AG09309 (cell line): ENCODE measurements at regions not wholly inside any gene's neighbourhood (a gene's known extent, or its start where the extent isn't known, plus 50 kb on each side); places are given as distances from the start of the nearest gene placed in this dataset.

ENCODE experiments used
- DNase-seq: peaks from one replicate; pipeline ENCODE4 v3.0.0-alpha.2; 2010; ENCODE audit warnings: low read depth
- H3K4me3 ChIP-seq: 2 replicates; pipeline ENCODE4 v1.5.1; 2011; ENCODE audit warnings: mild to moderate bottlenecking, low read depth, low read length, moderate library complexity; ENCODE audit not compliant: control insufficient read depth
- CTCF ChIP-seq: IDR thresholded peaks from 2 replicates; pipeline ENCODE4 v1.5.1; 2011; ENCODE audit warnings: mild to moderate bottlenecking, low read depth, low read length, inconsistent platforms; ENCODE audit not compliant: insufficient read depth, control insufficient read depth; ENCODE audit errors: missing control alignments

- no peak for TF ChIP-seq CTCF
- DNase-seq: no peak
- H3K4me3 ChIP-seq: no peak overlapping the region
Measured at GRCh38 chr14:62097824-62098223, 335.6 kb downstream of the SNAPC1 start.

GRCh38 chr14:62098357-62098756 is 336.1 kb downstream of the SNAPC1 start:
- H3K4me3 ChIP-seq: no peak overlapping the region
- TF ChIP-seq CTCF: no peak
- no peak for DNase-seq

- no peak for TF ChIP-seq CTCF
- DNase-seq: no peak
Measured at GRCh38 chr14:62099091-62099490, 336.9 kb downstream of the SNAPC1 start.

GRCh38 chr14:62101189-62101588 is 339.0 kb downstream of the SNAPC1 start:
- TF ChIP-seq CTCF: no peak

More at GRCh38 chr14:62099091-62099490, 336.9 kb downstream of the SNAPC1 start:
- no peak overlapping the region for H3K4me3 ChIP-seq

GRCh38 chr14:62101673-62102348 is 339.6 kb downstream of the SNAPC1 start:
- TF ChIP-seq CTCF: no peak
- H3K4me3 ChIP-seq: no peak overlapping the region
- no peak for DNase-seq

More at GRCh38 chr14:62101189-62101588, 339.0 kb downstream of the SNAPC1 start:
- no peak for DNase-seq
- no peak overlapping the region for H3K4me3 ChIP-seq

- no peak overlapping the region for H3K4me3 ChIP-seq
- no peak for TF ChIP-seq CTCF
- DNase-seq: no peak
Measured at GRCh38 chr14:62102349-62102725, 340.1 kb downstream of the SNAPC1 start.
